Superior temporal gyrus (tissue), 1 donor: ENCODE measurements at regions not wholly inside any gene's neighbourhood (a gene's known extent, or its start where the extent isn't known, plus 50 kb on each side); places are given as distances from the start of the nearest gene placed in this dataset.

Experiments
- DNase-seq: peaks from one replicate; pipeline ENCODE4 v3.0.0-alpha.2; 2016; ENCODE audit errors: extremely low spot score

- no peak for DNase-seq
Measured at GRCh38 chr5:133799571-133800237, 168.7 kb downstream of the C5orf15 start.

DNA sequence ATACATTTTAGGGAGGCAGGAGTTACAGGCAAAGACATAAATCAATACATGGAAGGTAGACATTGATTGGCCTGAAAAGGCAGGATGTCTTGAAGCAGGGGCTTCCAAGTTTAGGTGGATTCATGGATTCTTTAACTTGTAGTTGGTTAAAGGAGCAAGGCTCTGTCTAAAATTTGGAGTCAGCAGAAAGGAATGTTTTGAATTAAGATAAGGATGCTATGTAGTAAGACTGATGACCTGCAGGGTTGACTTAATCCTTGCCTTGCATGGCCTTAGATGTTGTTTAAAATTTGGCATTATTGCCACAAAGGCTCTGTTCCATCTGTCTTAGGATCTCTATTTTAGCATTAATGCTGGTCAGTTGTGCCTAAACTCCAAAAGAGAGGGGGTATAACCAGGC, 171.3 kb downstream of the C5orf15 start:
- DNase-seq: no peak

DNA sequence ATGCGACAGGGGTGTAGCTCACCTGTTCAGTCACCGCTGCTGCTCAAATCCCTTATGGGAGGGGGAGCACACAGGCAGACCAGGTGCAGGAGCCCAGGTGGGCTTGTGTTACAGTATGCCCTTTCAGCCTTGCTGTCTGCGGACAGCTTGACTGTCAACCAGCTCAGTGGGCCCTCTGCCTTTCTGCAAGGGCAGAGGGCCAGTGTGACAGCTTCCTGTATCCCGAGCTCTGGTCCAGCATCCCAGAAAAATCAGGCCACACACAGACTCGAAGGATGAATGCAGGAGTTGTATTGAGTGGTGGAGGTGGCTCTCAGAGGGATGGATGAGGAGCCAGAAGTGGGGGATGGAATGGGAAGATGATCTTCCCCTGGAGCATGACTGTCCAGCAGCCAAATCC, 172.2 kb downstream of the C5orf15 start:
- no peak for DNase-seq

DNA sequence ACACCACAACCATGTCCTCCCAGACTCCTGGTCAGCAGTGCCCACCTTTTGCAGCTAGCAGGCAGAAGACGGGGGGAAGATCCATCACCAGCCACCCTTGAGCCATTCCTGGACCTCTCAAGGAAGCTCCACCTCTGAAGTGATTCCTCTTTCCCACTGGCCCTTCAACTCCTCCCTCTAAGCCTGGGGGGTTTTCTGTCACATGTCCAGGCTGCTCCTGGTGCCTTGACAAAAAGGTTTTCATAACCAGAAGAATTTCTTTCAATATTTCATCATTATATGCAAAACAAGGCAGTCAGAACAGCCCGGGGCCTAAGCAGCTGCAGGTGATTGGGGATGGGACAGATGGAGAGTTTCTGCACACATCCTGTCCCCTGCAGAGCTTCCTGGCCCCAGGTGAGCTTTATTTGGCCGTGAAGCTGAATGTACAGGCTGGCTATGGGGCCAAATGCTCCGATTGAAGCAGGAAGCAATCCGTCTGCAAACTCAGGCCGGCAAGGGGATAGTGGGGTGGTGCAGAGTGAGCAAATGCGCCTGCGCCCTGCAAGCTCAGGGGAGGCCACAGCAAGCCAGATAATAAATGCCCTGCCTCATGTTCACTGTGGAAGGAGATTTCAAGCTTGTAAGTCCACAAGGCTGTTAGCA, 173.5 kb downstream of the C5orf15 start:
- no peak for DNase-seq

DNA sequence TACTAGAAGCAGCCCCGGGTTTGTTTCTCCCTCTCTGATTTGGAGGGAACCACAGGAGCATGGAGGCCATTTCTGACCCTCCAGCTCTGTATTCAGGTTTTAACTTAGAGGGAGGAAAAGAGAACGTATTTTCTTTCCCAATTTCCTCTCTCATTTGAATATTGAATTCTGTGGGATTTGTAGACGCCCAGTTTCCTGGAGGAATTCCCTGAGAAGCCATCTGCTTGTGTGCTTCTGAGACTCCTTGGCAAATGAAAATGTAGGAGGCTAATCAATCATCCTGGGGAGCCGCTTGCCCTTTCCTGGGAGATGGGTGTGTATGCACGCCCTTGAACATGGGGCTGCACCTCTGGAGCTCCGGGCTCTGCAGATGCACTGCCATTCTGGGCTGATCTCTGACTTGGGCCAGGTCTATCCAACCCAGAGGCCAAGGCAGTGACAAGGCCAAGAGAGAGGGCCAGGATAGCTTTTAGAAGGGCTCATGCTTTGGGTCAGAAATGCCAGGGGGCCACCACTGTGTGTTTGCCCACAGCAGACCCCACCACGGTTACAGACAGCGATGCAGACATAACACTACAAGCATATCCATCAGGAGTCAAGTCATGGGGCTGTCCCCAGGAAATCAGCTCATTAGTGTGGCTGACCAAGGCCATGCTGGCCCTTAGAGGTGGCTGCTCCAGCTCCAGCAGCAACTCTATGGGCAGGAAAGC, 174.5 kb downstream of the C5orf15 start:
- no peak for DNase-seq

GRCh38 chr5:133792655-133793054, 175.8 kb downstream of the C5orf15 start:
- no peak for DNase-seq

GRCh38 chr5:133792024-133792423, 176.4 kb downstream of the C5orf15 start:
- DNase-seq: no peak

- no peak for DNase-seq
Measured at GRCh38 chr5:133790898-133791297, 177.5 kb downstream of the C5orf15 start.

DNA sequence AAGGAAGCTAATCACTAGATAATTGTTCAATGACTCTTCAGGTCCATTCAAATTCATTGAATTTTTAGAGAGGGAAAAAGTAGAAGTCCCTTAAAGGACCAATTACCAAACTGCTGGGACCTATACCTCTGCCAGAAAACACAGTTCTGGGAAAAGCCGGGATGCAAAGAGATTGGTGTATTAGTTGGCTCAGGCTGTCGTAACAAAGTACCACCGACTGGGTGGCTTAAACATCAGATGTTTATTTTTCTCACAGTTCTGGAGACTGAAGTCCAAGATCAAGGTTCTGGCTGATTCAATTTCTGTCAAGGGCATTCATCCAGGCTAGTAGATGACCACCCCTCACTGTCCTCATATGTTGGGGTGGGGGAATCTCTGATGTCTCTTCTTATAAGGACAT, 177.1 kb upstream of the FSTL4 start:
- no peak for DNase-seq

- DNase-seq: no peak
Measured at GRCh38 chr5:133788121-133788520, 175.8 kb upstream of the FSTL4 start.

DNA sequence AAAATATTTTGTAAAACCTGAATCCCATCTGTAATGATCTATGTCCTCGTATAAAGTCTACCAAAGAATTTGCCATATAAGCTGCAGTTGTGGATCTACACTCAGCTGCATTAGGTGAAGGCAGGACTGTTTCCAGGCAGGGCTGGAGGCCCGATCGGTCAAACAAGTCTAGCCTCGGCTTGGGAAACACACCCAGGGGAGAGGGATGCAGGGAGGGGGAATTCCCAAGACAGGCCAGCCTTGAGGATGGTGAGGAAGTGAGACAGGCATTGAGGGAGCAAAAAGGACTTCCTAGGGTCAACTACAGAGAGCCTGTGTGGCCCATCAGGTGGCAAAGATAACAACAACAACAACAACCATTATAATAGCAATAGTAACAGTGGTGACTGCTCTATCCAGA, 174.1 kb upstream of the FSTL4 start:
- DNase-seq: no peak

GRCh38 chr5:133785182-133785581, 172.8 kb upstream of the FSTL4 start:
- DNase-seq: no peak

- DNase-seq: no peak
Measured at GRCh38 chr5:133783481-133783880, 171.1 kb upstream of the FSTL4 start.

GRCh38 chr5:133782736-133783135, 170.4 kb upstream of the FSTL4 start:
- DNase-seq: no peak

DNA sequence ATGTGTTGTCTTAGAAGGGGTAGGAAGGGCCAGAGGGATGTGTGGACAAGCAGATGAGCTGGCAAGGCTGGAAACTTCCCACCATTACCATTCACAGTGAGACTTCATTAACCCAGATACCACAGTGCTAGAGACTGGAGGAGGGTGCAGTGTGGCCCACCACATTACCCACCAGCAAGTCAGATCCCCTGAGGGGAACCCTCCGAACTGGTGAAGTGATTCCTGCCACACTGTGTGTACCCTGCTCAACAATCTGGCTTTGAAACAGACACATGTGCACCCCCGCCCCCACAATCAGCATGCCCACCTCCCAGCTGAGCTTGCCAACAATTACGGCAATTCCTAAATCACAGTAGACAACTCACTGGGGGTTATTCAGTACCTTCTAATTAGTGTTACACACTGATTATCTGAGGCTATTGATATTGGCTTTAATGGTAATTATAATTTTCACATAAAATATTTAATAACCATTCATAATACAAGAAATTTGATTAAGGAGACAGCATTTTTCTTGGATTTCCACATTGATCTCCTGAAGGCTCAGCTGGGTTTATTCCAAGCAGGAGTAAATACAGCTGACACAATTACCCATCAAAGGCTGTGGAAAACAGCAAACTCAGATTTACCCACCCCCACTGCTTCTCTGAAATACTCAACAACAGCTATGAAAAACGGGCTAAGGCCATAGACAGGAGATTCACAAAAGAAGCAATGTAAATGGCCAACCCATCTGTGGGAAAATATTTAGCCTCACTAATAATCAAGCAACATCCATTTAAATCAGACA, 169.3 kb upstream of the FSTL4 start:
- DNase-seq: no peak

DNA sequence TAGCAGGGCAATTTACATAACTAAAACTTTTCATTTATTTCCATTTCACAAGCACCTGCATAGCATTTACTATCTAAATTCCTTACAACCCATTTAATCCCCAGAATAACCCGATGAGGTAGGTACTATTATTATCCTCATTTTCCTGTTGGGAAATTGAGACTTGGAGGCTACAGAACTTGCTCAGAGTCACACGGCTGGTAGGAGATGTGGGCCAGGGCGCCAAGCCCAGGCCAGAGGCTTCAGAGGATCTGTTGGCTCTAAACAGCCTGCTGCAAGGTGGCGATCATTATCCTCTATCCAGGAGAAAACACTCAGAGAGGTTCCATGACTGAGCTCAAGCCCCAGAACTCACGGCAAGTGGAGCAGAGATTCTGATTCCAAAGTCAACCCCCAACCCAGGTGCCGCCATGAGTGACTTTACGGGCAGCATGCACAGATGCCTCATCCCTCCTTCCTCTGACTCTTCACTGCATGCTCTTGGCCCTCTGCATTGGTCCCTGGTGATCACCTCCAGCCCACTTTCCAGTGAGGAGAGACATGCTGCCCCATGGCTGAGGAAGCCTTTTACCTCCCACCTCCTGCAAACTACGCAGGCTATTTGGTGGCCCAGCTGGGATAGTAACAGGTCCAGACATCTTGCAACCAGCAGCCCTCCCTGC, 168.4 kb upstream of the FSTL4 start:
- DNase-seq: no peak

DNA sequence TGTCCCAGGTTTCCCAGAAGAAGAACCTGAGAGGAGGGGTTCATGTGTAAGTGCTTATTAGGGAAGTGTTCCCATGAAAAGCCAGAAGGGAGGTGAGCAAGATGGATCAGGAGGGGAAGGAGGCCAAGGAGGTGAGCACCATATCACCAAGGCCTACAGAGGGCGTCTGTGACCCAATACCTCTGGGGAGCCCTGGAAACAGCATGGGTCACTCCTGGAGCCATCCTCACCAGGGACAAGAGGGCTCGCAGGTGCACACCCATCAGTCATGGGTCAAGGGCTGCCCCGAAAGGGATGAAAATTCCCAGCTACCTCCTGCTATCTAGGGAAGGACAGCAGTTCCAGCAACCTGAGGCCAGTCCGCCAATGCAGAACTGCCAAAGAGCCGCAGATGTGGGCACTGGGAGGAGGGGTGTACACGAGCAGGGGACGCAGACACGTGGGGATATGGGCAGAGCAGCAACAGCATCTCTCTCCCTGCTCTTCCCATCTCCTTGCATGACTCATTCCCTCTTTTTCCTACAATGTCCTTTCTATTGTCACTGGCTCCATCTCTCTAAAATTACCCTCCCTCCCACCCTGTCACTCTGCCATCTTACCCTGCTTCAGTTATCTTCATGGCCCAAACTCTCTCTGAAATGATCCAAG, 167.6 kb upstream of the FSTL4 start:
- DNase-seq: no peak

- no peak for DNase-seq
Measured at GRCh38 chr5:133778636-133779035, 166.3 kb upstream of the FSTL4 start.

- no peak for DNase-seq
Measured at GRCh38 chr5:133777951-133778350, 165.6 kb upstream of the FSTL4 start.

- DNase-seq: no peak
Measured at GRCh38 chr5:133775584-133776304, 163.4 kb upstream of the FSTL4 start.
